GM19023 (cell line): ENCODE measurements at regions not wholly inside any gene's neighbourhood (a gene's known extent, or its start where the extent isn't known, plus 50 kb on each side); places are given as distances from the start of the nearest gene placed in this dataset.
"Not testable (repeated sequence)": the region's sequence is repeated elsewhere in the genome, so short reads cannot be mapped to it uniquely, and the experiment has no call there.

Experiments
- ATAC-seq: cut with Tn5 transposase; IDR thresholded peaks from one replicate; pipeline ENCODE4 v1.9.1; 2021; ENCODE audit warnings: mild to moderate bottlenecking, moderate library complexity; ENCODE audit not compliant: unreplicated experiment

- ATAC-seq = not testable (repeated sequence)
Observed at GRCh38 chr19:23535901-23536300, 140.6 kb upstream of the ZNF91 start.

DNA sequence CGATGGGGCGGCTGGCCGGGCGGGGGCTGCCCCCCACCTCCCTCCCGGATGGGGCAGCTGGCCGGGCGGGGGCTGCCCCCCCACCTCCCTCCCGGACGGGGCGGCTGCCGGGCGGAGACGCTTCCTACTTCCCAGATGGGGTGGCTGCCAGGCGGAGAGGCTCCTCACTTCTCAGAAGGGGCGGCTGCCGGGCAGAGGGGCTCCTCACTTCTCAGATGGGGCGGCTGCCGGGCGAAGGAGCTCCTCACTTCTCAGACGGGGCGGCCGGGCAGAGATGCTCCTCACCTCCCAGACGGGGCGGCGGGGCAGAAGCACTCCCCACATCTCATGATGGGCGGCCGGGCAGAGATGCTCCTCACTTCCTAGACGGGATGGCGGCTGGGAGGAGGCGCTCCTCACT is 138.2 kb upstream of the ZNF91 start:
- ATAC-seq = not testable (repeated sequence)

DNA sequence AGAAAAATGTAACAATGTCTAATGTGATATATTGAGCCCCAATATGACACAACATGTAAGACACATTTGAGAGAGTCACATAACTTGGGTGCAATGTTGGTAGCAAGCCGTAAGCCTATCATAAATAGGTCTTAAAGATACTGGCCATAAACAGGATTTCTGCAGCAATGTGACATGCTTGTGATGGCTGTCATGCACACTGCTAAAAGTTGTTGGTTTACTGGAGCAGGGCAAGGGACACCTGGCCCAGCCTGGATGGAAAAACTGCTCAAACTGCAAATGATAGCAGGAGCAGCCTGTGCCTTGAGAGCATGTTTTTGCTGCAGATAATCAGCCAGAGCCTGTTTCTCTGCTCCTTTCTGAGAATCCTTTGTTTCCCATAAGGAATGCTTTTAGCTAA is 136.7 kb upstream of the ZNF91 start:
- ATAC-seq = no peak

DNA sequence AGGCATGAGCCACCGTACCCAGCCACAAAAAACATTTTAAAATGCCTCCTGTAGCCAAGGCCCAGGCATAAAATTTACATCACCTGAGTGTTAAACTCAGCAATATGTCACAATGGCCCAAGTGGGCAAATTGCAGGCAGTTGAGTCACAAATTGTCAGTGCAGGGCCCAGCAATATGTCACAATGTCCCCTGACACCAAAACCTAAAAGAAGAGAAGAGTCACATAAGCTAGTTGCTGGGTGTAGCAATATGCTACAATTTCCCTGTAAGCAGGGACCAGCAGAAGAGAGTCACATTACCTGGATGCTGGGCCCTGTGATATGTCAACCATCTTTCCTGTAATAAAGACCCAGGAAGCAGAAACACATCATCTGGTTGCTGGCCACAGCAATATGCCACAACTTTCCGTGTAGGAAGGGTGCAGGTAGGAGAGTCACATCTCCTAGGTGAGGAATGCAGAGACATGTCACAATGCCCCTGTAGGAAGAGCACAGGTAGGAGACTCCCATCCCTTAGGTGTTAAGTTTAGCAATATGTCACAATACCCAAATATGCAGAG is 136.0 kb upstream of the ZNF91 start:
- ATAC-seq = no peak

DNA sequence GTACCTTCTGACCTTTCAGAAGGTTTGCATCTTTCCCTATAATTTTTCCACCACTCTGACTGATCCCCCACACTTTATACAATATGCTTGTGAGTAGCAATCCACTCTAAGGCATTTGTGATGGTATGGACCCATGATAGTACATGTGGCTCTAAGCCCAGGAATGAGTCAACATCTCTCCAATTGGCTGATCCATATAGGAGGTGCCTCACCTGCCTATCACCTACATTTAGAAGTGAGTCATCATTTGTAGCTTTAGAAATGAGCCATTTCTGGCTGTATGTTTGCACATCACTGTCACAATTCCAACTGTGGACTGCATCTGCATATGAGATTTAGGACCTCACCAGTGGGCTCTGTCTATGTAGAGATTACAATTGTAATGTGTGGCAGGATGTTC is 133.1 kb upstream of the ZNF91 start:
- no peak for ATAC-seq

- ATAC-seq = peak; percentile 57
Observed at GRCh38 chr19:23527797-23528196, 132.5 kb upstream of the ZNF91 start.

- ATAC-seq = no peak
Observed at GRCh38 chr19:23526302-23526701, 131.0 kb upstream of the ZNF91 start.

- no peak for ATAC-seq
Observed at GRCh38 chr19:23525276-23525852, 130.1 kb upstream of the ZNF91 start.

- no peak for ATAC-seq
Observed at GRCh38 chr19:23523863-23524262, 128.6 kb upstream of the ZNF91 start.

DNA sequence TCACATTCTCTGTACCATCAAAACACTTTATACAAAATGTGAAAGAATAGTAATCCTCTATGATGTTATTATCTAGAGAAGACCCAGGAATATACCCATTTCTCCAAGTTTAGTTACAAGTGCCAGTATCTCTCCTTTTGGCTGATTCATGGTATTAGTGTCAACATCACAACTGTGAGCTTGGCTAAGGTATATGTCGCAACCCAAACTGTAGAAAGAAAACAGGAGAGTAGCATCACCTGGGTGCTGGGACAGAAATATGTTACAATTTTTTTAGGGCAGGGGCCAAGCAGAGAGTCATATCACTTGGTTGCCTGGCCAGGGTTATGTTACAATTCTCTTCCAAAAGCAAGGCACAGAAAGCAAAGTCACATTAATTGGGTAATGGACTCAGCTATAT is 127.2 kb upstream of the ZNF91 start:
- ATAC-seq = no peak

DNA sequence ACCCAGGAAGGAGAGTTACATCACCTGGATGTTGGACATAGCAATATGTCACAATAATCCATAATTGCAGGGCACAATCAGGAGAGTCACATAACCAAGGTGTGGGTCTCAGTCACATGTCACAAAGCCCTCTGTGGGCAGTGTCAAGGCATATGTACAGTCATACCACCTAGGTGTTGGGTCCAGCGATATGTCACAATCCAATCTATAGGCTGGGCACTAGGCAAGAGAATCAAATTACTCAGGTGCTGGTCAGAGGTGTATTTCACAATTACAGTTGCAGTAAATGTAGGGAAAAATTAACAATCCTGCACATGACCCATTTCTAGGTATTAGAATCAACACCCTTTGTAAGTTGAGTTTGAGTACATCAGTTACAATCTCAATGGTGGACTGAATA is 126.2 kb upstream of the ZNF91 start:
- no peak for ATAC-seq

DNA sequence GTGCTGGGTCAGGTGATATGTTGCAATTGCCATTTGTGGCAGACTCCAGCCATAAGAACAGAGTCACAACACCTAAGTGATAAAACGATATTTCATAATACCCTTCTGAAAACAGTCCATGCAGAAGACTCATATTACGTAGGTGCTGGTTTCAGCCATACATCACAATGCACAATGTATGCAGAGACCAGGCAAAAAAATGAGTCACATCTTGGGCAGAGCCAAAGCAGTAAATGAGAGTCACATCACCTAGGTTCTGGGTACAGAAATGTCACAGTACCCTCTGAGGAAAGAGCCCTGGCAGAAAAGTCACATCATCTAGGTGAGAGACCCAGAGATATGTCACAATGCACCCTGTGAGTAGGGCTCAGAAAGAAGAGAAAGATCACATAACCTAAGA is 125.2 kb upstream of the ZNF91 start:
- ATAC-seq = no peak

DNA sequence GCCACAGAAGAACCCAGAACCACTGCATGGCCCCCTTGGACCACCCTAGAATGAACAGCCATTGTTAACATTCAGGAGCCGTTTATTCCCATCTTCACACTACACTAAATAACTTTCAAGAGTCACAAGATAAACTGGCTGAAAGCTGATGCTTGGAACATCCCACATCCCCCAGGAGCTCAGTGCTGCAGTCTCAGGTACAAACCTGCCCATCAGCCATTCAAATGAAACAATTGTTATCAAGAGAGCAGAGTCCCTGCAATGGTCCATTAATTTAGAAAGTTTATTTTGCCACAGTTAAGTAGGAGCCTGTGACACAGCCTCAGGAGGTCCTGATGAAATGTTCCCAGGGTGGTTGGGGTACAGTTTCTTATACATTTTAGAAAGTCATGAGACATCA is 123.8 kb upstream of the ZNF91 start:
- ATAC-seq = no peak

DNA sequence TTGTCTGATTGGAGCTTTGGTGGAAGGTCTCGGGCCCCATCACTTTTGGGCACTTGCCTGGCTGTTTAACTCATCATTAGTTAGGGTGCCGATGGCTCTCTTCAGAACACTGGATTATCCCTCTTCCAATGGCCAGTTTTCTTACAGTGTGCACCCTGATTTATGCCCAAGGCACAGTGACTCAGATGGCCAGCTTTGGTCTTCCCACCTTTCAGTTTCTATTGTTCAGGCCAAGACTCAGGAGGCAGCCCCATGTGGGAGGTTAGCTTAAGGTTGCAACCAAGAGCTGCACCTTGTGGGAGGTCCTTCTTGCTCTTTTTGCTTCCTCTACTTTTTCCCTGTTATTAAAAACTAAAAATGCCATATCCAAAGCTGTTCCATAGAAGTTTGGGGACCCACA is 121.0 kb upstream of the ZNF91 start:
- ATAC-seq = no peak

DNA sequence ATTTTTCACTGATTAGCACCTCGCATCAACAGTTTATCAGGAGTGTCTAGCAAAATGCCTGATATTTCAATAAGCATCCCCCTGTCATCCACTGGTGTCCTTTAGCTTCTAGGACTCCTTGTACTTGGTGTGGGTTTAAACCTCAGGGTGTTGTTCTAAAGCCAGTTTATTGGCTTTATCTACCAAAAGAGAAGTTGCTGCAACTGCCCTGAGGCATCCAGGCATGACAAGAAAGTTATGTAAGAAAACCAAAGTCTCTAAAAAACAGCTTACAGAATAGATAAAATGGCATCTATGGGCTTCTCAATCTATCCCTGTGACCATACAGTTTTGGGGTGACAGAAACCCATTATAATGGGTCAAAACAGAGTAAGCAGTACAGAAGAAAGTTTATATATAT is 120.3 kb upstream of the ZNF91 start:
- no peak for ATAC-seq

DNA sequence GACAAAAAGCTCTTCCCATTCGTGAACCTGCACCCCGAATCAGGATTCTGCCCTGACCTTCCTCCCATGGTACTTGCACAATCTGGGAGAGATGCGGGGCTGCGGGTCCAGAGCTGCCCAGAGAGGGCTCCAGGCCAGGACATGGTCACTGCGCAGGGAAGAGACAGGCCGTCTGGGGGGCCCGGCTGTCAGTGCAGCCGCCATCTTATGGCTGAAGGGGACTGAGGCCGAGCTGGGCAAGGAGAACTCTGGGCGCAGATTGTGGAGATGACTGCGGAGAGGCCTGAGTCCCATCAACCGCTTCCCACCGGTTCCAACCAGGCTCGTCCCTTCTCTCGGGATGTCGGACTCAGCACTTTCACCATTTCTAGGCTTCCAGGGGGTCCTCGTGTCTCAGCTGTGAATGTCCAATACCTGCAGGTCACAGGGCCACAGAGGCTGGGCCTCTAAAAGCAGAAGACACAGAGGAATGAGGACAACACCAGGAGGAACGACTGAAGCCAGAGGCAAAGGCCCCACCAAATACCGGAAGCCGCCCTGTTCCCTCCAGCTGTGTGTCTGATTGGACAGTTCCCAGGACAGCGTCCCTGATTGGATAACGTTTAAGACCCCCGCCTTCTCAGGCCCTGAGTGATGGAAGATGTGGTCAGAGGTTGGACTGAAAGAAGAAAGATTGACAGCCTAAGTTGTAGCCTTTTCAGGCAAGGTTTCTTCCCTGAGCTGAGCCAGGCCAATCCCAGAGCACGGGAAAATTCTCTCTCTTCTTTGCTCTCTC is 117.1 kb upstream of the ZNF91 start:
- no peak for ATAC-seq

DNA sequence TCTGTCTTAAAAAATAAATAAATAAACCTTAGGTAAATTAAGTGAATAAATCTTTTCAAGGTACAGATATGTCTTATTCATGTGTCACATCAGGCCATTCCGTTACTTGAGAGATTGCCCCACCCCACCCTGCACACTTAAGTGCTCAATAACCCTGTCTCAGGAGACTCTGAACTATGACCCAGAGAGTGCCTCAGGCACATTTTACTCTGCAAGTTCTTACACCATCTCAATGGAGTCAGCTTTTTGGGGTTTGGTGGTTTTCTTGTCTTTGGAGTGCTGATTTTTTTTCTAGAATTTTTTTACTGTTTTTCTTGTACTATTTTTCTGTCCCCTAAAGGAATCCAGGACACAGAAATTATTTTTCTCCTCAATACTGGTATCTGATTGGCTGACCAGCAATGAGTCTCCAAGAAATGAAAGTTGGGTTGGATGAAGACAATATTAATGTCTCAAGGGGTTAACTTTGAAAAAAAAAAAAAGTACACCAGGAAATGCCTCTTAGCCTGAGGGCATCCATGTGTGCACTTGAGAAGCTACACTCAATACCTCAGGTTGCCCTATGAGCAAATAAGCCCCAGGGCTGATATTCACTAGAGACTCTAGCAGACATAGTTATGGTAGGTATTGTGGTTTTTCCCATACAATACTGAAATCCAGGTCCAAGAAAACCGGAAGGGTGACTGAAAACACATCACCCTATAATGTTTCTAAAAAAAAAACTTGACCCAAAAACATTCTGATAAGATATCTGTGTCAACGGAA is 114.6 kb upstream of the ZNF91 start:
- ATAC-seq = no peak

DNA sequence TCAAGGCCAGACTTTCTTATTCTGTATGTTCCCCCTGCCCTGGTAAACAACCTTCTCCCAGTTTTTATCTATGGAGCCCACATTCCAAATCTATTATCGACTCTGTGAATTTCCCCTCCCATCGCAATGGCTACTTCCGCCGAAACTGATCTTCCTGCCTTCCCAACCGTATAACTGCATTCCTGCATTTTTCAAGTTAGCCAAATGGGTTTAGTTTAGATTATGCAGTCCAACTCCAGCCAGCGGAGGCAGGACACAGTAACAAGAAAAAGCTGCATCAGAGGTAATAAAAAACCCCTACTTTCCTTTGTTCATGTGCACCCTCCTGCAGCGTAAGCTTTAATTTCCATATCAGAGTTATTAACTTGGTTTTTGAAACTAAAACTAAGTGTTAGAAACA is 112.2 kb upstream of the ZNF91 start:
- no peak for ATAC-seq

GRCh38 chr19:23505738-23506137 is 110.5 kb upstream of the ZNF91 start:
- no peak for ATAC-seq

DNA sequence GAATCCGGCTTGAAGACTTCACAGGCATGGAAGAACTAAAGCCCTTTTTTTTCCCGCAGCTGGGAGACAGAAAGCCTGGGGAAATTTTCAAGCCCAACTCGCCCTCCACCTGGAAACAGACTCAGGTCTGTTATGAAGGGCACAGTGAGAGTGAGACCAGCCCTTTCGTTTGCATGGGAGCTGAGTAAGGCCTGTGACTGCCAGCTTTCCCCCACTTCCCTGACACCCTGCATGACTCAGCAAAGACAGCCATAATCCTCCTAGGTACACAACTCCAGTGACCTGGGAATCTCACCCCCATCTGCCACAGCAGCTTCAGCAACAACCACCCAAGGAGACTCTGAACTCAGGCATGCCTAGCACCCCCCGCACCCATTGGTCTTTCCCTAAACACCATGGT is 87.6 kb upstream of the ZNF91 start:
- no peak for ATAC-seq

GRCh38 chr19:23481043-23481442 is 85.8 kb upstream of the ZNF91 start:
- no peak for ATAC-seq

DNA sequence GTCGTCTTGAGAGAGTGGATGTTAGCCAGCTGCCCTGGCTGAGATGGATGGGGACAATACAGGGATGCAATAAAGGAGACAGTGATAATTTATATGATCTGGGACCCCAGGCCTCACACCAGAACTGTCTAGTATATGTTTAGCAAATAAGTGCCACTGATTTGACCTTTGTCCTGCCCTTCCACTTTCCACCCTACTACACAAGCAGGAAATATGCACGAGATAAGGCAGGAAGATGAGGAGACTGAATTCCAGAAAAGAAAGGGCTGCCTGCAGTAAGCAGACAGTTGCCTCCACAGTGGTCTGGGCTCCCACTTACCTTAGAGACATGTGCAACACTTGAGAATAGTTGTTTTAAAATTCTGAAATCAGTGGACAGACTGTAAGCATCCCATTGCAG is 80.2 kb upstream of the ZNF91 start:
- no peak for ATAC-seq
